ENCODE measurements at regions not wholly inside any gene's neighbourhood (a gene's known extent, or its start where the extent isn't known, plus 50 kb on each side); places are given as distances from the start of the nearest gene placed in this dataset.

DNA sequence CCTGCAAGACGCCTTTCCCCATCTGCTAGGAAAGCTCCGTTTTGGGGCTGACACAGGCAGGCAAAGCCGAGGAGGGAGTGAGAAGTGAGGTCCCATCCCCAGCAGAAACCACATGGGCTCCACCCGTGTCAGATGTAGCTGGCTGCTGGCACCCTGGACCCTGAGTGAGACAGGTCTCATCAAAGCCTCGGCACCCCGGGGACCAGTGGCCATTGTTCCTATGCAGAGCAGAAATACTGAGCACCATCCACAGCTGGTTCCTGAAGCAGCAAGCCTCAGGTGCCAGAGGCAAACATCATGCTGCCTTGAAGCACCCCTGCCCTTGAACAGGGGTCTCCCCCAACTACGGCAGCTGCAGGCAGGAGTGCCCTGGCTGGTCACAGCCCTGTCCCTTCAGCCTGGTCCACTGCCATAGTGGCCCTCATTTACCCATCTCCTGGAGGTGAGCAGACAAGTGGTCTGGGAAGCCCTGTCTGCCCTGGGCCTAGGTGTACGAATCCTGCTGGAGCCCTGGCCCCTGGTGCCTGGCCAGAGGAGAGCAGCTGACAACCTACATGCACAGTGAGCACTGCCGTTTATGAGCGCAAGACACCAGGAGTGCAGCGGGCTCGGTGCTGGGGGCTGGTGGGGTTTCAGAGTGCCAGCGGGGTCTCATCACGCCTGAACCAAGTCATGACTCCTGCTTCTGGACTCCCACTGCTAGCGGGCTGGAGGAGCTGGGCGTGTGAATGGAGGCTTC lies 289.8 kb upstream of the RTL1 start:
- no peaks in the 10 kb centered on the region for H4K20me1 ChIP-seq (ENCODE audit: insufficient read depth)
- CTCF ChIA-PET, result no interaction called here
- TF ChIP-seq SP1 (IDR thresholded peaks at IDR 0.05; ENCODE audit: low read depth), result no peak
- no peak for TF ChIP-seq EGR1 (IDR thresholded peaks at IDR 0.05; ENCODE audit: low read depth)
- TF ChIP-seq EZH2phosphoT487 (IDR thresholded peaks at IDR 0.05; ENCODE audit: borderline replicate concordance), result no peak
- TF ChIP-seq, protein P1, sequence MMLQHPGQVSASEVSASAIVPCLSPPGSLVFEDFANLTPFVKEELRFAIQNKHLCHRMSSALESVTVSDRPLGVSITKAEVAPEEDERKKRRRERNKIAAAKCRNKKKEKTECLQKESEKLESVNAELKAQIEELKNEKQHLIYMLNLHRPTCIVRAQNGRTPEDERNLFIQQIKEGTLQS (IDR thresholded peaks at IDR 0.05), result no peak
- no peak for TF ChIP-seq CBX3 (IDR thresholded peaks at IDR 0.05; ENCODE audit: low read depth)
- no peak for TF ChIP-seq TCF7L2 (IDR thresholded peaks at IDR 0.05; ENCODE audit: borderline replicate concordance, extremely low read depth, insufficient read depth, insufficient read length)
- TF ChIP-seq YY1 (IDR thresholded peaks at IDR 0.05; ENCODE audit: extremely low read depth, insufficient replicate concordance, low read depth, low read length), result no peak
- TF ChIP-seq SRF (IDR thresholded peaks at IDR 0.05; ENCODE audit: low read depth), result no peak
- no peak for TF ChIP-seq POLR2AphosphoS5 (IDR thresholded peaks at IDR 0.05; ENCODE audit: low read depth, low read length)
- no peak for TF ChIP-seq ZFX (IDR thresholded peaks at IDR 0.05)
- no peak for TF ChIP-seq ELF1 (IDR thresholded peaks at IDR 0.05; ENCODE audit: borderline replicate concordance, low read depth)
- TF ChIP-seq, protein P2, sequence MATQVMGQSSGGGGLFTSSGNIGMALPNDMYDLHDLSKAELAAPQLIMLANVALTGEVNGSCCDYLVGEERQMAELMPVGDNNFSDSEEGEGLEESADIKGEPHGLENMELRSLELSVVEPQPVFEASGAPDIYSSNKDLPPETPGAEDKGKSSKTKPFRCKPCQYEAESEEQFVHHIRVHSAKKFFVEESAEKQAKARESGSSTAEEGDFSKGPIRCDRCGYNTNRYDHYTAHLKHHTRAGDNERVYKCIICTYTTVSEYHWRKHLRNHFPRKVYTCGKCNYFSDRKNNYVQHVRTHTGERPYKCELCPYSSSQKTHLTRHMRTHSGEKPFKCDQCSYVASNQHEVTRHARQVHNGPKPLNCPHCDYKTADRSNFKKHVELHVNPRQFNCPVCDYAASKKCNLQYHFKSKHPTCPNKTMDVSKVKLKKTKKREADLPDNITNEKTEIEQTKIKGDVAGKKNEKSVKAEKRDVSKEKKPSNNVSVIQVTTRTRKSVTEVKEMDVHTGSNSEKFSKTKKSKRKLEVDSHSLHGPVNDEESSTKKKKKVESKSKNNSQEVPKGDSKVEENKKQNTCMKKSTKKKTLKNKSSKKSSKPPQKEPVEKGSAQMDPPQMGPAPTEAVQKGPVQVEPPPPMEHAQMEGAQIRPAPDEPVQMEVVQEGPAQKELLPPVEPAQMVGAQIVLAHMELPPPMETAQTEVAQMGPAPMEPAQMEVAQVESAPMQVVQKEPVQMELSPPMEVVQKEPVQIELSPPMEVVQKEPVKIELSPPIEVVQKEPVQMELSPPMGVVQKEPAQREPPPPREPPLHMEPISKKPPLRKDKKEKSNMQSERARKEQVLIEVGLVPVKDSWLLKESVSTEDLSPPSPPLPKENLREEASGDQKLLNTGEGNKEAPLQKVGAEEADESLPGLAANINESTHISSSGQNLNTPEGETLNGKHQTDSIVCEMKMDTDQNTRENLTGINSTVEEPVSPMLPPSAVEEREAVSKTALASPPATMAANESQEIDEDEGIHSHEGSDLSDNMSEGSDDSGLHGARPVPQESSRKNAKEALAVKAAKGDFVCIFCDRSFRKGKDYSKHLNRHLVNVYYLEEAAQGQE (IDR thresholded peaks at IDR 0.05; ENCODE audit: low read depth), result no peak
- H3K4me3 ChIP-seq (replicated peaks in 1 of 2; ENCODE audit: low read depth in 1 of 2, low read length in 2 of 2), result no peak overlapping the region
- H3K27me3 ChIP-seq (ENCODE audit: insufficient read depth, low read length), result no peaks in the 10 kb centered on the region; the same call in 1 of the 2 replicates
- no peak overlapping the region for H2AFZ ChIP-seq (ENCODE audit: low read depth, low read length, poor library complexity, severe bottlenecking)
- POLR2A ChIA-PET, result no interaction called here
- H3K79me2 ChIP-seq (ENCODE audit: insufficient read depth, low read length), result no peaks in the 10 kb centered on the region
- H3K4me1 ChIP-seq (ENCODE audit: control insufficient read depth in 1 of 2, insufficient read depth in 2 of 2, low read length in 2 of 2), result no peaks in the 10 kb centered on the region
- RAD21 ChIA-PET (ENCODE audit: low non-redundant PET in 1 of 2, low total read pairs in 2 of 2, uncharacterized antibody in 2 of 2, unreplicated experiment in 2 of 2), result no interaction called here
- DNase-seq (ENCODE audit: low read depth, low spot score) (no peak), ATAC-seq (no peak)
- no peaks in the 10 kb centered on the region for H3K9me3 ChIP-seq (ENCODE audit: control insufficient read depth in 1 of 2, insufficient read depth in 1 of 2, low read depth in 1 of 2, low read length in 2 of 2)
- no peaks in the 10 kb centered on the region for H3K9me2 ChIP-seq (ENCODE audit: insufficient read depth)
- no TSS peak for BruUV-seq (replicated peaks)
- intact Hi-C loops (cut with micrococcal nuclease), result no loop called here
- H3K4me2 ChIP-seq (ENCODE audit: low read length), result no peak overlapping the region
- H3K9ac ChIP-seq (ENCODE audit: low read length), result no peak overlapping the region
- no peak overlapping the region for H3K27ac ChIP-seq (ENCODE audit: low read depth, low read length)
- no peaks in the 10 kb centered on the region for H3K36me3 ChIP-seq (ENCODE audit: control insufficient read depth in 1 of 2, insufficient read depth in 2 of 2, low read length in 2 of 2)
